IMR-90 (cell line): ENCODE measurements at regions not wholly inside any gene's neighbourhood (a gene's known extent, or its start where the extent isn't known, plus 50 kb on each side); places are given as distances from the start of the nearest gene placed in this dataset.
A peak's percentile ranks its signal among the peaks of the same experiment; 100 is the strongest.

Experiments
- ATAC-seq: fragments of 200-7000 bp; cut with Tn5 transposase; 2 replicates; pipeline ENCODE4 v1.9.1; 2020; ENCODE audit warnings: low read depth, mild to moderate bottlenecking, moderate library complexity
- BruUV-seq: library from RNA; stranded (reverse); fragments of 400-500 nt; replicated peaks from 2 replicates; lab custom pipeline; 2021; lab: Mats Ljungman, UMichigan
- CTCF ChIA-PET: fragments of 300-600 bp; formaldehyde crosslinking; extraction: SDS; loops from one replicate; lab custom pipeline; 2021; ENCODE audit warnings: antibody characterized with exemption; lab: Yijun Ruan, JAX
- POLR2A ChIA-PET: fragments of 300-600 bp; sonication (Branson Sonifier 250); formaldehyde crosslinking; loops from one replicate; lab custom pipeline; 2022; ENCODE audit warnings: antibody characterized with exemption; ENCODE audit not compliant: unreplicated experiment; lab: Charles Lee
- DNase-seq: peaks from one replicate; pipeline ENCODE4 v3.0.0; 2013
- H2AFZ ChIP-seq: replicated peaks from 2 replicates; pipeline ENCODE3; 2013; ENCODE audit warnings: low read length, mild to moderate bottlenecking; ENCODE audit not compliant: poor library complexity
- H2AK5ac ChIP-seq: 2 replicates; pipeline ENCODE4 v1.6.1; 2013; ENCODE audit warnings: low read depth, low read length, inconsistent platforms
- H2AK9ac ChIP-seq: replicated peaks from 2 replicates; pipeline ENCODE3; 2013; ENCODE audit warnings: mild to moderate bottlenecking, low read depth, low read length, moderate library complexity; ENCODE audit not compliant: poor library complexity
- H2BK120ac ChIP-seq: 2 replicates; pipeline ENCODE4 v1.6.1; 2013; ENCODE audit warnings: low read depth, low read length, inconsistent platforms
- H2BK15ac ChIP-seq: 3 replicates; pipeline ENCODE4 v1.6.1; 2013; ENCODE audit warnings: low read depth, low read length, inconsistent platforms
- H2BK20ac ChIP-seq: 2 replicates; pipeline ENCODE4 v1.6.1; 2013; ENCODE audit warnings: low read depth, mild to moderate bottlenecking, inconsistent platforms, low read length, moderate library complexity
- H2BK5ac ChIP-seq: 2 replicates; pipeline ENCODE4 v1.6.1; 2013; ENCODE audit warnings: mild to moderate bottlenecking, low read depth, low read length, inconsistent platforms; ENCODE audit not compliant: poor library complexity, severe bottlenecking
- H3K14ac ChIP-seq: replicated peaks from 2 replicates; pipeline ENCODE4 v1.6.1; 2013; ENCODE audit warnings: low read depth, low read length, inconsistent platforms
- H3K18ac ChIP-seq: 2 replicates; pipeline ENCODE4 v1.6.1; 2013; ENCODE audit warnings: low read depth, low read length, control low read depth
- H3K23ac ChIP-seq: 2 replicates; pipeline ENCODE4 v1.6.1; 2013; ENCODE audit warnings: low read depth, low read length, inconsistent platforms
- H3K27ac ChIP-seq: 2 replicates; pipeline ENCODE4 v1.5.1; 2013; ENCODE audit warnings: mild to moderate bottlenecking, control low read depth, low read length; ENCODE audit not compliant: insufficient read depth
- H3K27me3 ChIP-seq: 2 replicates; pipeline ENCODE4 v1.6.1; 2013; ENCODE audit warnings: low read length; ENCODE audit not compliant: control insufficient read depth, insufficient read depth
- H3K36me3 ChIP-seq: 2 replicates; pipeline ENCODE4 v1.6.1; 2013; ENCODE audit warnings: low read length, mixed read lengths; ENCODE audit not compliant: control insufficient read depth, insufficient read depth
- H3K4ac ChIP-seq: 2 replicates; pipeline ENCODE4 v1.6.1; 2013; ENCODE audit warnings: low read depth, low read length, inconsistent platforms
- H3K4me1 ChIP-seq: 2 replicates; pipeline ENCODE4 v1.6.1; 2013; ENCODE audit warnings: low read length, mixed read lengths; ENCODE audit not compliant: control insufficient read depth, insufficient read depth
- H3K4me2 ChIP-seq: 2 replicates; pipeline ENCODE4 v1.6.1; 2013; ENCODE audit warnings: low read depth, mild to moderate bottlenecking, control low read depth, low read length, moderate library complexity
- H3K4me3 ChIP-seq: 2 replicates; pipeline ENCODE4 v1.5.1; 2013; ENCODE audit warnings: low read depth, mild to moderate bottlenecking, control low read depth, low read length, moderate library complexity; ENCODE audit not compliant: insufficient read depth
- H3K56ac ChIP-seq: 2 replicates; pipeline ENCODE4 v1.6.1; 2013; ENCODE audit warnings: low read length, inconsistent platforms; ENCODE audit not compliant: insufficient read depth; ENCODE audit errors: extremely low read depth
- H3K79me1 ChIP-seq, 2 experiments: 2 replicates each; pipeline ENCODE4 v1.6.1; 2013; ENCODE audit warnings: low read length in 2 of 2, inconsistent platforms in 1 of 2, low read depth in 1 of 2
- H3K9ac ChIP-seq: 2 replicates; pipeline ENCODE4 v1.6.1; 2013; ENCODE audit warnings: low read depth, low read length, control low read depth
- H3K9me1 ChIP-seq: 2 replicates; pipeline ENCODE4 v1.6.1; 2013; ENCODE audit warnings: low read length, inconsistent platforms; ENCODE audit not compliant: insufficient read depth
- H3K9me3 ChIP-seq: 2 replicates; pipeline ENCODE4 v1.6.1; 2013; ENCODE audit warnings: low read length; ENCODE audit not compliant: control insufficient read depth, insufficient read depth
- H4K20me1 ChIP-seq: 2 replicates; pipeline ENCODE4 v1.6.1; 2013; ENCODE audit warnings: low read length, inconsistent platforms; ENCODE audit not compliant: insufficient read depth
- H4K5ac ChIP-seq: 2 replicates; pipeline ENCODE4 v1.6.1; 2013; ENCODE audit warnings: mild to moderate bottlenecking, low read depth, low read length, control low read depth
- H4K8ac ChIP-seq, 2 experiments: 2 replicates each; pipeline ENCODE4 v1.6.1; 2013; ENCODE audit warnings: low read depth in 2 of 2, low read length in 2 of 2, control low read depth in 1 of 2, inconsistent platforms in 1 of 2
- H4K91ac ChIP-seq: 2 replicates; pipeline ENCODE4 v1.6.1; 2013; ENCODE audit warnings: low read depth, low read length, inconsistent platforms; ENCODE audit not compliant: insufficient read depth
- BHLHE40 ChIP-seq: fragments of 150-350 bp; IDR thresholded peaks from 2 replicates; pipeline ENCODE4 v1.6.1; 2016; ENCODE audit warnings: mild to moderate bottlenecking, low read depth, low read length
- CEBPB ChIP-seq: IDR thresholded peaks from 2 replicates; pipeline ENCODE4 v1.6.1; 2012; ENCODE audit warnings: low read depth, low read length, improper control_type of control experiment
- FOS ChIP-seq: fragments of 150-350 bp; IDR thresholded peaks from 2 replicates; pipeline ENCODE4 v1.6.1; 2016; ENCODE audit warnings: low read depth, low read length
- MAZ ChIP-seq: IDR thresholded peaks from 2 replicates; pipeline ENCODE4 v1.6.1; 2012; ENCODE audit warnings: low read depth, mild to moderate bottlenecking, low read length, improper control_type of control experiment, moderate library complexity, borderline replicate concordance
- RAD21 ChIP-seq: IDR thresholded peaks from 2 replicates; pipeline ENCODE4 v1.6.1; 2012; ENCODE audit warnings: low read length, improper control_type of control experiment
- WGBS, 2 experiments: methylation state at CpG; one replicate each; pipeline versions ENCODE4 v1.1.5 to v1.1.7; 2013; ENCODE audit warnings: missing lambda C conversion rate in 2 of 2; ENCODE audit not compliant: insufficient read length in 1 of 2; ENCODE audit errors: extremely low coverage in 2 of 2; 5-methylcytosine and 5-hydroxymethylcytosine counted together
- dilution Hi-C: fragments of 300-500 bp; cut with HindIII; formaldehyde crosslinking; loops from one replicate; pipeline ENCODE4 v1.14.3; 2018; ENCODE audit warnings: low sequenced_read_pairs; ENCODE audit not compliant: unreplicated experiment
- in situ Hi-C: fragments of 300-500 bp; cut with MboI; formaldehyde crosslinking; loops from 3 replicates; pipeline ENCODE4 v1.14.3; 2019; ENCODE audit warnings: low sequenced_read_pairs, inconsistent platforms, mixed read lengths
- intact Hi-C: fragments of 100-400 bp; cut with micrococcal nuclease; formaldehyde crosslinking; loops from 2 replicates; pipeline ENCODE4 v1.10.0; 2022

DNA sequence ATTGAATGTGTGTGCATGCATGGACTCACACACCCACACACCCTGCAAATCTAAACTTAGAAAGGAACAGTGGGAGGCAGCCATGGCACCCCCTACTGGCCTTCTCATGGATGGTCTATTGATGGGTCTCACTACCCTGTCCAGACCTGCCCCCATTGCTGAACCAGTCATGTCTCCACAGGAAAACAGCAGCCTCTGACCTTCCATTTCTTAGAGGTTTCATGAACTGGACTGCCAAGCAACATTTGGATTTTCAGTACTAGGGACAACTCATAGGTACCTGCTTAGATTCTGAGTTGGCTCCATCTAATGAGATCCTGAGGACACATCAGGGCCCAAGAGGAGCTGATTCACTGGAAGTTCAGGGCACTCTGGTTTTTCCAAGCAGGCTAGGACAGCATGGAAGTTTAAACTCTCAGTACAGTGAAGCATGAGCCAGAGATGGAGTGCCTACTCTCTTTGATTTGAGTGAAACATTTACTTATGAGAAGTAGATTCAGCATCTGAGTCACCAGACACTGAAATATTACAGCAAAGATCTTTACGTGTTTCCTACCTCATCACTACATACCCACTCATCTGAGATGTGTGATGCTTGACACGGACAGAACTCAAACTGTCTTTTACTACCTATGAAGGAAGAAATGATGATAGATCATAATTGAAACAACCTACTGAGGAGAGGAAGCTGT lies 98.9 kb upstream of the PLEKHG7 start:
- H2BK5ac ChIP-seq: peak overlapping the region; percentile 97
- WGBS, 2 experiments: no CpG with 5 or more reads among the region's 2 CpGs
- H2AK9ac ChIP-seq: no peak overlapping the region
- no peak overlapping the region for H4K5ac ChIP-seq
- dilution Hi-C loops (no loop called here), intact Hi-C loops (no loop called here), in situ Hi-C loops (no loop called here)
- peak overlapping the region; percentile 0 to 51; a peak in 2 of 4 replicates for H4K8ac ChIP-seq
- BruUV-seq: no TSS peak
- H3K18ac ChIP-seq: peak overlapping the region; percentile 61; the same call in 1 of the 2 replicates
- H3K14ac ChIP-seq: peak overlapping the region; percentile 2; the same call in 1 of the 2 replicates
- H3K36me3 ChIP-seq: no peaks in the 10 kb centered on the region
- H4K91ac ChIP-seq: peak overlapping the region; percentile 65
- no peak overlapping the region for H3K27ac ChIP-seq
- no peaks in the 10 kb centered on the region for H3K27me3 ChIP-seq
- TF ChIP-seq FOS: 0 out of 2 replicates have a peak, but pooled peaks have one; percentile 17
- TF ChIP-seq RAD21: no peak; the same call in 1 of the 2 replicates
- TF ChIP-seq BHLHE40: no peak
- no peak for TF ChIP-seq CEBPB
- no peak for TF ChIP-seq MAZ
- ATAC-seq: no peak
- ChIA-PET POLR2A (no interaction called here), CTCF (interaction anchor here (0.7 kb wide), 1 partner anchor 40 kb away, joined by 3 read pairs; no protein-coding TSS in a partner anchor)
- H3K9me3 ChIP-seq: peaks cover 5% of the 10 kb centered on the region
- H3K9ac ChIP-seq: no peak overlapping the region
- H3K23ac ChIP-seq: no peak overlapping the region
- no peaks in the 10 kb centered on the region for H3K79me1 ChIP-seq
- H3K4me1 ChIP-seq: peaks cover 7% of the 10 kb centered on the region; the same call in 1 of the 2 replicates
- H2BK120ac ChIP-seq: peak overlapping the region; percentile 23
- H2BK20ac ChIP-seq: peak overlapping the region; percentile 67
- H2AK5ac ChIP-seq: peak overlapping the region; percentile 78; the same call in 1 of the 2 replicates
- H3K4me2 ChIP-seq: no peak overlapping the region
- no peak overlapping the region for H2AFZ ChIP-seq
- no peaks in the 10 kb centered on the region for H4K20me1 ChIP-seq
- H3K4ac ChIP-seq: peak overlapping the region; percentile 48
- peak; percentile 50 for DNase-seq
- no peak overlapping the region for H3K4me3 ChIP-seq
- no peaks in the 10 kb centered on the region; the same call in 1 of the 2 replicates for H3K9me1 ChIP-seq
- no peak overlapping the region for H3K56ac ChIP-seq
- peak overlapping the region; percentile 94; the same call in 2 of the 3 replicates for H2BK15ac ChIP-seq
